ENCODE measurements at regions not wholly inside any gene's neighbourhood (a gene's known extent, or its start where the extent isn't known, plus 50 kb on each side); places are given as distances from the start of the nearest gene placed in this dataset.

DNA sequence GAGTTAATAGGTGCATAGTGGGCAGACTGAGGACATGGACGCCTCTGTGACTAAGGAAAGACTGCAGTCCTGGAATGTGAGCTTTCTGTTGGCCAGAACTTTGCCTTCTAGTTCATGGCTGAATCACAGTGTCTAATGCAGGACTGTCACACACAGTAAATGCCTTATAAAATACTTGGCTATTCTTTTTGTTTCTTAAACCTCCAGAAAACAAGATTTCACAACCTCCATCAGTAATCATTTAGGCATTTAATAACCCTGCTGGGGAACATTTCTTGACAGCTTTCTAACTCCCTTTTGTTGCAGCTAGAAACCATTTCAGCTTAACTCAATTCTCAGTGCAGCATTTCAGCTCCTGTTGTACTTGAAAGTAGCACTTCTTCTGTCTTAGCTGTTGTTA, 335.8 kb upstream of the DDI1 start:
- TF ChIP-seq, protein P1, sequence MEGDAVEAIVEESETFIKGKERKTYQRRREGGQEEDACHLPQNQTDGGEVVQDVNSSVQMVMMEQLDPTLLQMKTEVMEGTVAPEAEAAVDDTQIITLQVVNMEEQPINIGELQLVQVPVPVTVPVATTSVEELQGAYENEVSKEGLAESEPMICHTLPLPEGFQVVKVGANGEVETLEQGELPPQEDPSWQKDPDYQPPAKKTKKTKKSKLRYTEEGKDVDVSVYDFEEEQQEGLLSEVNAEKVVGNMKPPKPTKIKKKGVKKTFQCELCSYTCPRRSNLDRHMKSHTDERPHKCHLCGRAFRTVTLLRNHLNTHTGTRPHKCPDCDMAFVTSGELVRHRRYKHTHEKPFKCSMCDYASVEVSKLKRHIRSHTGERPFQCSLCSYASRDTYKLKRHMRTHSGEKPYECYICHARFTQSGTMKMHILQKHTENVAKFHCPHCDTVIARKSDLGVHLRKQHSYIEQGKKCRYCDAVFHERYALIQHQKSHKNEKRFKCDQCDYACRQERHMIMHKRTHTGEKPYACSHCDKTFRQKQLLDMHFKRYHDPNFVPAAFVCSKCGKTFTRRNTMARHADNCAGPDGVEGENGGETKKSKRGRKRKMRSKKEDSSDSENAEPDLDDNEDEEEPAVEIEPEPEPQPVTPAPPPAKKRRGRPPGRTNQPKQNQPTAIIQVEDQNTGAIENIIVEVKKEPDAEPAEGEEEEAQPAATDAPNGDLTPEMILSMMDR (conservative IDR thresholded peaks at IDR 0.05; ENCODE audit: low read depth, low read length): no peak
- TF ChIP-seq EZH2 (IDR thresholded peaks at IDR 0.05; ENCODE audit: low read length, unreplicated experiment): no peak
- no peak for TF ChIP-seq EZH2phosphoT487 (IDR thresholded peaks at IDR 0.05; ENCODE audit: borderline replicate concordance, low read length)
